NCI-H1436 (cell line): ENCODE measurements at regions not wholly inside any gene's neighbourhood (a gene's known extent, or its start where the extent isn't known, plus 50 kb on each side); places are given as distances from the start of the nearest gene placed in this dataset.
A peak's percentile ranks its signal among the peaks of the same experiment; 100 is the strongest.
"Not testable (repeated sequence)": the region's sequence is repeated elsewhere in the genome, so short reads cannot be mapped to it uniquely, and the experiment has no call there.

Source experiments
- DNase-seq: peaks from one replicate; lab custom pipeline; 2025; lab: John Stamatoyannopoulos, UW

- DNase-seq: no peak
These were observed 109.9 kb upstream of the SLC30A5 start for GRCh38 chr5:68983959-68984358.

- no peak for DNase-seq
These were observed 102.3 kb upstream of the SLC30A5 start for GRCh38 chr5:68991279-68992084.

GRCh38 chr5:68994645-68995044, 99.2 kb upstream of the SLC30A5 start:
- DNase-seq: no peak

DNA sequence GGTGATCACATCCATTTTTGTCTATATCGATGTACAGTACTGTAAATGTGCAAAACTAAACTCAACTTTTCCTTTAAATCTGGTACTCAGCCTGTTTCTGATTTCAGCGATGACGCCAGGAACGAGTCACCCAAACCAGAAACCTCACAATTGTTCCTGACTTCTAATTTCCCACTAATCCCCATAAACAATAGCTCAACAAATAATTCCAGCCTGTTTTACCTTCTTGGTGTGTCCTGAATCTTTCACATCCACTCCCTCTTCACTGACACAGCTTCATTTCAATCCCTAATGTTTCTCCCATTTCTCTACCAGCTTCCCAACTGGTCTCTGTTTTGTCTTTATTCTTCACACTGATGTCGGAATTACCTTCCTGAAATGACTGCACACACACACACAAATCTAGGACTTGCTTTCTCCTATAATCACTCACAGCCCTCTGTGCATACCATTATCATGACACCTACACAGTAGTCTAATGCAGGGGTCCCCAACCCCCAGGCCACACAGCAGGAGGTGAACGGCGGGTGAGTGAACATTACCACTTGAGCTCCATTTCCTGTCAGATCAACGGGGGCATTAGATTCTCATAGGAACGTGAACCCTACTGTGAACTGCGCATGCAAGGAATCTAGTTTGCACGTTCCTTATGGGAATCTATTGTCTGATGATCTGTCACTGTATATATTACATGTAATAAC, 97.8 kb upstream of the SLC30A5 start:
- DNase-seq: no peak

DNA sequence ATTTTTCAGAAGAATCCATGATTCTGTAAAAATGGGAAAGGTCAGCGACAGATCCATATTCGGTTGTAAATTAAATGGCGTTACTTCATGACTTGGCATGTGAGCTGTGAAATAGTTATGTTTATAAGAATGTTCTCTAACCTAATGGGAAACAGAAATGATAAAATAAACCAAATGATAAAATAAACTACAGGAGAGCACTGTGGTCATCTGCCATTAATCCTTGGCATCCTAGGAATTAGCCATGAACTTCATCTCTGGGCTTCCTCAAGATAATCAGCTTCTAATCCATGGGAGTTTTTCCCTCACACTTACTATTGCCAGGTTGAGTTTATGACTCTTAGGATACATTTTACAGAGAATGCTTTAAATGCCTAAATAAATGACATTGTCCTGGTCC, 94.6 kb upstream of the SLC30A5 start:
- DNase-seq: no peak

GRCh38 chr5:69000216-69000919, 93.4 kb upstream of the SLC30A5 start:
- DNase-seq: no peak

DNA sequence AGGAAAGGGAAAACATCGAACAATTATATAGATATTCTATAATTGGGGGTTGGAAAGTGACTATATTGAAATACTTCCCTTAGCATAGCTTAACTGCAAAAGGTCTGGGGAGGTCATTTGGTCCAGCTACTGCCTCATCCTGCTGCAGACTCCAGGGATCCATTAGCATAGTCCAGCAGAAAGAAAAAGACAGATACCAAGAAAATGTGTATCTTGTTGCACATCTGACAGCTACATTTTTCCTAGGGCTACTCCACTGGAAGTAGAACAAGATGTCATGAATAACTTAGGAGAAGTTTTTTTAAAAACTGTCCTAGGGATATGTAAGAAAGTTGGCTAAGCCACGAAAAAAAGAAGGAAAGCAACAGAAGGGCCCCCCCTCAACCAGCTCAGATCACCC, 92.9 kb upstream of the SLC30A5 start:
- no peak for DNase-seq

DNA sequence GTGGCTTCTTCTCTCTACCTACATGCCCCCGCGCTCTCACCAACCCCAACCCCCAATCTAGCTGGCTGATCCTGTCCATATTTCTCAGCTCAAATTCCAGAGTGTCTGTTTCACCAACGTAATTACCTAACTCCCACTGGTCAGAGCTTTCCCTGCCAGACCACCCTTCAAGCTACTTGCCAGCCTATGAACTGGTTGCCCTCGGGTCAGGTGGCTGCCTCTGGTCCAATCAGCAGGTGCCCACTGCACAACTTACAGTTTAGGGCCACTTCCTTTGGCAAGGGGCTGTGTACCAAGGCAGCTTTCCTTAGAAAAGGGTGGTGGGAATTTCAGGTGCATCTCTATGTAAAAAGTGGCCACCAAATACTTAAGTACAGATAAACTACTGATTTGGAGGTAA, 92.2 kb upstream of the SLC30A5 start:
- DNase-seq: no peak

GRCh38 chr5:69004127-69004526, 89.7 kb upstream of the SLC30A5 start:
- no peak for DNase-seq

GRCh38 chr5:69004676-69005075, 89.1 kb upstream of the SLC30A5 start:
- DNase-seq: no peak

GRCh38 chr5:69006030-69006429, 87.8 kb upstream of the SLC30A5 start:
- DNase-seq: no peak

GRCh38 chr5:69007163-69007562, 86.7 kb upstream of the SLC30A5 start:
- DNase-seq: no peak

DNA sequence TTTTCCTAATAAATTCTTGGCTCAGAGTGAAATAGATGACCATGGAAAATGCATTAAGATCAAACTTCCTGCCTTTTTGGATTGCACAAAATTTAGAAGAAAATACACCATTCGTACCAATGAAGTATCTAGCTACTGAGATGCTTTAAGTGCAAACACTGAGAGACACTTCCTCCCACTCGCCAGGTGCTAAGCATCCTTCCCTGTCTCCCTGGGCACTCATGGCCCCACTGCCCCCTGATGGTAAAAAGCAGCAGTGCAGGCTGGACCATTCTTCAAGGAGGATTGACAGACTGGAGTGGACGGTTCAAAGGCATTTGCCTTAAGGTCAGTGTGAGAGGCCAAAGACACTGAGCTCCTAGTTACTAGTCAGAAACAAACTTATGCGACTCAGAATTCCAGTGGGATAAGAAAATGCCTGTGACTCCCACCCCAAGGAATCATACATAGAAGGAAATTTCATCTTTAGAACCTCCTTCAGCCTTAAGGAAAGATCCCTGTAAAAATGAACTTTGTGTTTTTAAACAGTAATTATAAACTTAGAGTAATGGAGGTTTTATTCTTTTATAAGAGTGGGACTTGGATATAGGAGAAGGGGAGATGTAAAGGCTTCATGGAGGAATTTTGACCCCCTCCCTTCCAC, 86.0 kb upstream of the SLC30A5 start:
- DNase-seq: peak; percentile 55

DNA sequence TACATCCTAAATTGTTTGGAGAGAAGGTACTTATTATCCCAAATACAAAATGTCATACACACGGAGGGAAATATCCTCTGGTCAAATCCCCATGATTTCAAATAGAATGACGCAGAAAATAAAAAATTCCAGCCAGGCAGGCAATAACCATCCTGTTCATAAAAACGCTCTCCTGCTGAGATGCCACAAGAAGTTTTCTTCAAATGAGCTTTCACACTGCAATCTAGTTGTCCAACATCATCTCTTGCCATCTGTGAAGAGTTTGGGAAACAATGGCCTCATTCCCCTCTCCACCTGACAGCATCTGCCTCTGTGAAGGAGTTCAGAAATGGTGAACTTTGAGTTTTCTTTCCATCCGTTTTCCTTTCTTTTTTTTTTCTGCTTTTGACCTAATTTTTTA, 83.3 kb upstream of the SLC30A5 start:
- DNase-seq: no peak

GRCh38 chr5:69011910-69012309, 81.9 kb upstream of the SLC30A5 start:
- no peak for DNase-seq

- no peak for DNase-seq
These were observed 80.3 kb upstream of the SLC30A5 start for GRCh38 chr5:69013481-69013880.

DNA sequence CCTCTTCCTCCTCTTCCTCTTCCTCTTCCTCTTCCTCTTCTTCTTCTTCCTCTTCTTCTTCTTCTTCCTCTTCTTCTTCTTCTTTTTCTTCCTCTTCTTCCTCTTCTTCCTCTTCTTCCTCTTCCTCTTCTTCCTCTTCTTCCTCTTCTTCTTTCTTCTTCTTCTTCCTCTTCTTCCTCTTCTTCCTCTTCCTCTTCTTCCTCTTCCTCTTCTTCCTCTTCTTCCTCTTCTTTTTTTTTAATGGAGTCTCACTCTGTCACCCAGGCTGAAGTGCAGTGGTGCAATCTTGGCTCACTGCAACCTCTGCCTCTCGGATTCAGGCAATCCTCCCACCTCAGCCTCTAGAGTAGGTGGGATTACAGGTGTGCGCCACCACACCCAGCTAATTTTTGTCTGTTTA, 79.8 kb upstream of the SLC30A5 start:
- not testable (repeated sequence) for DNase-seq

- DNase-seq: no peak
These were observed 74.0 kb upstream of the SLC30A5 start for GRCh38 chr5:69019668-69020375.

DNA sequence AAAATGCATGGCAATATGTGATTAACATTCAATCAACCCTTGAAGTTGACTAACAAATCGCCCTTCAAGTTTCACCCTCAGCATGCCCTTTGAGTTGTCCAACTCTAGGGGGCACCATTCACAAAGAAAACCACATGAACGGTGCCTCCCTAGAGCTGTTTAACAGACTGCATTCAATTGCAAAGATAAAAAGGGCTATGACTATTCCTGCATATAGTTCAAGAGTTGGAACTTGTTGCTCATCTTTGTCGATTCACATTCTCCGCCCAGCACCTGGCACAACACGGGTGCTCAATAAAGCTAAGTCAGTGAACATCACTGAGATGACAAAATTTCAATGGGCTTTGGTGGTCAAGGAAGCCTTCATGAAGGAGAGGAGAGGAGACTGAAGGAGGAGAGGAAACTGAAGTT, 69.6 kb upstream of the SLC30A5 start:
- DNase-seq: peak; percentile 43

GRCh38 chr5:69029292-69029691, 64.5 kb upstream of the SLC30A5 start:
- DNase-seq: no peak

- no peak for DNase-seq
These were observed 63.3 kb upstream of the SLC30A5 start for GRCh38 chr5:69030358-69031062.
